Transverse colon (tissue), 4 donors: ENCODE measurements at regions not wholly inside any gene's neighbourhood (a gene's known extent, or its start where the extent isn't known, plus 50 kb on each side); places are given as distances from the start of the nearest gene placed in this dataset.
"Not testable (repeated sequence)": the region's sequence is repeated elsewhere in the genome, so short reads cannot be mapped to it uniquely, and the experiment has no call there.

Experiments
- DNase-seq: peaks from one replicate; pipeline ENCODE4 v3.0.0-alpha.2; 2019
- H3K27ac ChIP-seq, 4 donors: fragments of 200-600 bp; sonication (generic); 2 replicates each; pipeline ENCODE4 v1.5.1; 2016 to 2018; ENCODE audit warnings: inconsistent platforms in 4 of 4
- H3K27me3 ChIP-seq: fragments of 200-600 bp; sonication (generic); 2 replicates; pipeline ENCODE4 v1.5.1; 2017; ENCODE audit warnings: inconsistent platforms
- H3K36me3 ChIP-seq, 4 donors: fragments of 200-600 bp; sonication (generic); 2 replicates each; pipeline ENCODE4 v1.5.1; 2017 to 2019; ENCODE audit warnings: inconsistent platforms in 4 of 4
- H3K4me1 ChIP-seq, 4 donors: fragments of 200-600 bp; sonication (generic); 2 replicates each; pipeline ENCODE4 v1.5.1; 2017 to 2020; ENCODE audit warnings: inconsistent platforms in 4 of 4
- H3K4me3 ChIP-seq, 4 donors: fragments of 200-600 bp; sonication (generic); 1 replicate in 1 of 4; 2 replicates in 3 of 4; pipeline versions ENCODE4 v1.5.1 to v1.6.1; 2017 to 2019; ENCODE audit warnings: inconsistent platforms in 4 of 4
- H3K9me3 ChIP-seq, 2 donors: fragments of 200-600 bp; sonication (generic); 2 replicates each; pipeline ENCODE4 v1.5.1; 2017 to 2019; ENCODE audit warnings: inconsistent platforms in 2 of 2
- CTCF ChIP-seq, 5 experiments: fragments of 200-600 bp in 3 of 5; fragments of 450-650 bp in 2 of 5; sonication (generic) in 3 of 5; IDR thresholded peaks; 1 replicate in 2 of 5; 2 replicates in 3 of 5; pipeline ENCODE4 v1.5.1; 2016 to 2017; ENCODE audit warnings: antibody characterized with exemption in 5 of 5, inconsistent platforms in 3 of 5, mild to moderate bottlenecking in 2 of 5, moderate library complexity in 1 of 5
- EP300 ChIP-seq: sonication (generic); formaldehyde crosslinking; IDR thresholded peaks from one replicate; pipeline ENCODE4 v1.6.1; 2017; ENCODE audit warnings: antibody characterized with exemption, low read depth
- POLR2A ChIP-seq: fragments of 450-650 bp; IDR thresholded peaks from one replicate; pipeline ENCODE4 v1.6.1; 2016; ENCODE audit warnings: antibody characterized with exemption, mild to moderate bottlenecking, moderate library complexity
- POLR2AphosphoS5 ChIP-seq, 3 donors: sonication (generic); formaldehyde crosslinking; IDR thresholded peaks; one replicate each; pipeline ENCODE4 v1.6.1; 2016; ENCODE audit warnings: antibody characterized with exemption in 3 of 3
- WGBS, 2 donors: methylation state at CpG; one replicate each; pipeline ENCODE4 v1.1.5; 2018; ENCODE audit warnings: low coverage in 1 of 2; 5-methylcytosine and 5-hydroxymethylcytosine counted together
- in situ Hi-C, 4 donors: fragments of 200-750 bp; cut with MboI; loops; one replicate each; pipeline versions ENCODE4 v1.15.0 to v1.15.1; 2017; ENCODE audit warnings: low sequenced_read_pairs in 3 of 4, low pct_ligation_motif_present in 1 of 4, low pct_unique_long_range_greater_than_20kb in 1 of 4
- intact Hi-C: fragments of 100-400 bp; cut with DNase I; formaldehyde crosslinking; loops from one replicate; pipeline ENCODE4 v1.15.1; 2023; ENCODE audit warnings: low total_unique reads

GRCh38 chr4:151486168-151486567 is 77.2 kb downstream of the FHIP1A start:
- TF ChIP-seq POLR2A (no peak), CTCF (IDR thresholded peaks at IDR 0.05) (no peak), EP300 (no peak), POLR2AphosphoS5 (IDR thresholded peaks at IDR 0.05) (no peak)
- intact Hi-C loops = no loop called here
- 78 to 81% methylated on average over 3 of the region's 3 CpGs for WGBS, 2 donors

DNA sequence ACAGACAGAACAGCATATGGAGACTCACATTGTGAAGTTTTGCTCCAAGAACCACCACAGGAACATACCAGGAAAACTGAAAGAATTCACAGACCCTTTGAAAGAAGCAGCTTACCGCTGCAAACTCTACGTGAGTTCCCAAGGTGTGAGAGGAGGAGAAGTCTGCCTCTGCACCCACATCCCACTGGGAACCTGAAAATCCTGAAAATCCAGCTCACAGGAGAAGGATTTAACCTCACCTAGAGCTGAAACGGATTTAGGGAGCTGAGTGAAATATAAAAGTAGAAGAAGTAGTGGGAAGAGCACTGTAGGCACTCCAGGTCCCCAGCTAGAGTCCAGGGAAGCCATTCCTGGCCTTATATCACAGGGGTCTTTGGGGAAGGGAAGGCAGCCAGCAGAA is 80.0 kb downstream of the FHIP1A start:
- Histone ChIP-seq H3K9me3 (no peaks in the 10 kb centered on the region), H3K4me1 (no peaks in the 10 kb centered on the region), H3K27ac (no peak overlapping the region), H3K36me3 (no peaks in the 10 kb centered on the region), H3K4me3 (no peak overlapping the region), H3K27me3 (no peaks in the 10 kb centered on the region)
- TF ChIP-seq EP300 (no peak), POLR2AphosphoS5 (IDR thresholded peaks at IDR 0.05) (no peak), POLR2A (no peak), CTCF (IDR thresholded peaks at IDR 0.05) (no peak)
- in situ Hi-C loops (no loop called here), intact Hi-C loops (no loop called here)
- WGBS, 2 donors = 72 to 74% methylated on average over 3 of the region's 3 CpGs
- no peak for DNase-seq

More at GRCh38 chr4:151486168-151486567, 77.2 kb downstream of the FHIP1A start:
- Histone ChIP-seq H3K4me1 (no peaks in the 10 kb centered on the region), H3K36me3 (no peaks in the 10 kb centered on the region), H3K9me3 (no peaks in the 10 kb centered on the region), H3K27ac (no peak overlapping the region), H3K27me3 (no peaks in the 10 kb centered on the region), H3K4me3 (no peak overlapping the region)
- no peak for DNase-seq
- in situ Hi-C loops = no loop called here

- DNase-seq = no peak
- WGBS, 2 donors = 74% methylated on average over 9 of the region's 9 CpGs; no CpG with 5 or more reads in 1 of the 2 donors
- Histone ChIP-seq H3K27me3 (no peaks in the 10 kb centered on the region), H3K4me3 (no peak overlapping the region), H3K27ac (no peak overlapping the region), H3K4me1 (no peaks in the 10 kb centered on the region), H3K9me3 (peaks cover 4% of the 10 kb centered on the region in 2 donors), H3K36me3 (no peaks in the 10 kb centered on the region)
- TF ChIP-seq CTCF (IDR thresholded peaks at IDR 0.05) (no peak), POLR2AphosphoS5 (IDR thresholded peaks at IDR 0.05) (no peak), POLR2A (no peak), EP300 (no peak)
- in situ Hi-C loops (no loop called here), intact Hi-C loops (no loop called here)
Measured at GRCh38 chr4:151489462-151490203, 80.7 kb downstream of the FHIP1A start.

DNA sequence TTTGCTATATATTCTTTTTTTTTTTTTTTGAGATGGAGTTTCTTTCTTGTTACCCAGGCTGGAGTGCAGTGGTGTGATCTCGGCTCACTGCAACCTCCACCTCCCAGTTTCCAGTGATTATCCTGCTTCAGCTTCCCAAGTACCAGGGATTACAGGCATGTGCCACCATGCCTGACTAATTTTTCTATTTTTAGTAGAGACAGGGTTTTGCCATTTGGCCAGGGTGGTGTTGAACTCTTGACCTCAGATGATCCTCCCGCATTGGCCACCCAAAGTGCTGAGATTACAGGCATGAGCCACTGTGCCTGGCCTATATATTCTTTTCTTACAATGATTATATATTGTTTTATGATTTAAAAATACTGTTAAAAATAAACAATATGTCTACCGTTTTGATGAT is 86.6 kb downstream of the FHIP1A start:
- H3K36me3 ChIP-seq, H3K4me1 ChIP-seq, intact Hi-C loops, H3K9me3 ChIP-seq, H3K27ac ChIP-seq, H3K4me3 ChIP-seq, in situ Hi-C loops, DNase-seq, H3K27me3 ChIP-seq: not testable (repeated sequence)
- 74 to 91% methylated on average over 3 of the region's 3 CpGs for WGBS, 2 donors

- WGBS, 2 donors = 95% methylated on average over 11 of the region's 11 CpGs; no CpG with 5 or more reads in 1 of the 2 donors
- H3K9me3 ChIP-seq, H3K27me3 ChIP-seq, H3K36me3 ChIP-seq, intact Hi-C loops, H3K4me3 ChIP-seq, H3K27ac ChIP-seq, DNase-seq, H3K4me1 ChIP-seq, in situ Hi-C loops: not testable (repeated sequence)
Measured at GRCh38 chr4:151511548-151511947, 102.6 kb downstream of the FHIP1A start.
